T-helper 2 cell (primary cell): ENCODE measurements at regions not wholly inside any gene's neighbourhood (a gene's known extent, or its start where the extent isn't known, plus 50 kb on each side); places are given as distances from the start of the nearest gene placed in this dataset.

Experiments used
- DNase-seq, 5 experiments: peaks; one replicate each; pipeline versions ENCODE4 v3.0.0 to v3.0.0-alpha.2; 2012 to 2022

DNA sequence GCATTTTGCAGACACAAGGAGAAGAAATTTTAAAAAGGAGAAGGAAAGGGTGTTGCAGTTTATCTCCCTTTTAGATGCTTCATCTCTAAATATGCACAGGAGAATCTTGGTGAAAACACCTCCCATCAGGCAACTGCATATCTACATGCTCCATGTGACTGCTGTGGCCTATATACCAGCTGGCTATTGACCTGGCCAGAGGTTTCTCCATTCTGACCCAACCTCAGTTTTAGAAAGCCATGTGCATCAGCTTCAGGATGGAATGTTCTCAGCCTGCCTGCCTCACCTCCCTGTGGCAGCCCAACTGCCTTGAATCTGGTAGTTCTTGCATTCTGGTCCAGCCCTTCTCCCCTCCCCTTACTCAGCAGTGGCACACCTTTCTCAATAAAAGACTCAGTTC lies 1958.8 kb upstream of the CELF4 start:
- DNase-seq = no peak

DNA sequence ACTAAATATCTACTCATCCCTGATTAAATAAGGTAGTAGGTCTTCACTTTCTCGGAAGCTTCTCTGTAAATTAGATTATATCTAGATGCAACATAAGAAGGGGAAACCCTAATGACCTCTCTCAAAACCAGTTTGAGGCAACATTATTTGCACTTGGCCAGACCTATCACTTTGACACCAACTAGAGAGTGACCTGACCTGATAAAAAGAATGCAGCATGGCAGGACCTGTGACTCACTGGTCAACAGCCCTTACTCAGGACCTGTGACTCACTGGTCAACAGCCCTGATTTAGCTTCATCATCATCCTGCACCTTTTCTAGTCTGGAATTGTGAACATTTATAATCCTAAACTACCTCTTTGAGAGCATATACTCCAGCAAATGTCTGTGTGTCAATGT lies 1957.7 kb upstream of the CELF4 start:
- no peak for DNase-seq

DNA sequence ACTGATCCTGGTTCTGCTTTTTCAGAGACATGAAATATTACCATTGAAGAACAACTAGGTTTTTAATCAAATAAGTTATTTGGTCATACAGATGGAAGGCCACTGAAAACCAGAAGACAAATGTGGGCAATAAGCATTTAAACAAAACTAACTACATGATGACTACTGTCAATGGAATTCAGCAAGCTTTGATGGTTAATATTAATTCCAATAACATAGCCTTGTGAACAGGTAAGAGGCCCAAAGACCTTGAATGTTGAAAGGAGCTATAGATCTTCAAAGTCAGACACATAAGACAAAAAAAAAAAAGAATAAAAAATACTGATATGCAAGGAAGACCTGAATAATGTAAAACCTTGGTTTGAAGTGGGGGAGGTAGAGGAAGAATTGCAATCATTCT lies 1955.6 kb upstream of the CELF4 start:
- DNase-seq = no peak

DNA sequence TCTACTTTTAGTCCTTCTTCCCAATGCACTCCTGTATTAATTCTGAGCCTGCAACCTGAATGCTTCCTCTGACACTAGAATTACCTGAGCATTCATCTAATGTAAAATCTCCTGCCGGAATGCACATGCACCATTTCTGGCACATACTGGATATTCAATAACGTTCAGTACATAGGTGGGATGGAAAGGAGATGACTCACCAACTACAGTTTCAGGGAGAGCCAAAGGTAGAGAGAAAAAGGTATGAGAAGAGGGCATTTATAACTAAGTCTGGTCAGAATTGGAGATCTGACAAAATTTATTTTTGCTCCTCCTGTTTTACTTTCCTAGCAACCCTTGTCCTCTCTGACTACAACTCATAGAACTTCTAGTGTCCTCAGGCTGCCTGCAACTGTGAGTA lies 1954.1 kb upstream of the CELF4 start:
- no peak for DNase-seq

DNA sequence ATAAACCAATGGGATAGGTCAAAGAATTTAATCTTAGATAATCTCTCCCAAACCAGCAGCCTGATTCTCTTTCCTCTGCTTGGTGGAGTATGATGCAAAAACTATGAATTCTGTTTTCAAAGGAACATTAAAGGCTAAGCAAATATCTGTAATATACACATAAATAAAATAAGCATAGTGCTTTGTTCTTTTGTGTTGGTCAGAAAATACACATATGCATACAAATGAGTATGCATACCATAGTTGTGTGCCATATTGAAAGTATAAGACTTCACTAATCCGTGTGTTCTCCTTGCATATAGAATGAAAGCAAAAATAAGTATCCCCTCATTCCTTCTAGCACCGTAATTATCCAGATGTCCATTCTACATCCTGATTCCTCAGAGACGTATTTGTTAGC lies 1949.7 kb upstream of the CELF4 start:
- no peak for DNase-seq

DNA sequence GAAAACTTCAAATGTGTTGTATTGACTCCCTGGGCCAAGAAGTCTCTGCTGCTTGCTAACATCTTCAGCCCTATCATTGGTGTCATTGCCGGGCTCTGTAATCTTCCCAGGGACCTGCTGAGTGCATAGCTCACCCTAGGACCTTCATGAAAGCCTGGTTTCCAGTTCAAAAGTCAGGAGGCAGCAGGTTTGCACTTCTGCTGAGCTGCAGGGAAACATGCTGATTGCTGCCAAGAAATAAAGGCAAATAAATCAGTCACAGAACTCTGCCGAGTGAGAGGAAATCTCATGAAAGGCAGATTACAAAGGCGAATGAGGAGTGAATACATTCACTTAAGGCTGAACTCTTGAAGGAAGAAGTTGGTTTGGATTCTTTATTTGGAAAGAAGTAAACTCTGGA lies 1947.6 kb upstream of the CELF4 start:
- DNase-seq = no peak

DNA sequence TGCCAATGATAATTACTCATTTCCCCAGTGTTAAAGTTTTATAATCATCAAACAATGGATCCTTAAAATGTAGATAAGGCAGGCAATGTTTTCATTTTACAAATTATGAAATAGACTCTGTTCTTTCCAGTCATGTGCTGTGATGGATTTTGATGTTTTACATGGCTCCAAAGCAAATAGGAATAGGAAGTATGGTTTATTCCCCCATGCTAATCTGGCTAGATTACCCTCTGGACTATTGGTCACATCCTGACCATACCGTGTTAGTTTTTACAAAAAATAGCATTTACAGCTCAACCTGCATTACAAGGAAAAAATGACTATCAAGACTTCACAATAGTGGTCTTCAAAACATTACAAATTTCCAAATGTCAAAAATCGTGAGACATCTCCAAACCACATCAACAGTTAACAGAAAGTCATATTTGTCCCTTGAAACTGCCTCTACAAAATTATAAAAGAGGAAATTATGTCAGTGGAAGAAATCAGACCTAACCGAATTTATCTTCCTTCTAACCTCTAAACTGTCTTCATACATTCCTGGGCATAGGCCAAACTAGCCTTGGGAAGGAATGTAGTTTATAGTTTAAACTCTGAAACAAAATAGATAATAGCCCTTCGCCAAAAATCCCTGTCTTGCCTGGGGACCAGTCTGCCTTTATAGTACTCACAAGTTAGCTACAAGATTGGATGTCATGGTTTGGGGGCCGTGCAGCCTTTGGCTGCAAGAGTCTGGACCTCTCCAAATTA lies 1941.2 kb upstream of the CELF4 start:
- DNase-seq = no peak

DNA sequence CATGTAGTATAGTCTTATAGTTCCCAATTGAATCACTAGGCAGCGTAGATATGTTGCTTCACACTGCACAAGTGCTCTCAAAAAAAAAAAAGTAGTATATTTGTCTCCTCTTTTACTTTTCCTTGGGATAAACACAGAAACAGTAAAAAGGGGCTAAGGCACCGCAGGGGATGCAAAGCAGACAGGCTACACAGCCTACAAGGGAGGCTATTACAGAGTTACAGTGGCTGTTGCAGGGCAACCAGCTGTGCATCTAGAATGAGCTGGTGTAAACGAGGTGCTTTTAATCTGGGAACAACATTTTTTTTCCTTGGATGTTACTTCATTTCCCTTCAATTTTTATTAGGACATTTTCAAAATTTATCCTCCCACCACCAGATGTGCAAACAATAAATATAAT lies 1934.7 kb upstream of the CELF4 start:
- no peak for DNase-seq

DNA sequence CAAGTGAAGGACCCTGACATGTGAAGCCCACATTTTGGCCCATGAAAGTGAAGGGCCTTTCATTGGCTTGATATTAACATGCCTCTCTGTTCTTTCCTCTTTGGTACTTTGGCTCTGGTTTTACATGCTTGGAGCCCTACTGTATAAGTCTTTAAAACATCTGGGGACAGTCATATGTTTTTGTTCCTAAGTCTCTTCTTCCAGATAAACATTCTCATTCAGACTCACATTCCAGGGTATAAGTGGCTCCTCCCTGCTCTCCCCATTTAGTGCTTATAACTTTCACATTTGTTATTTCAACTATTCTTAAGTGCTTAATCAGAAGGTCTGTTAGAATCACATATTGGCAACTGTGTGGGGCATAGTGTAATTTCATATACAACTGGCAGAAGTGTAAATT lies 1932.2 kb upstream of the CELF4 start:
- DNase-seq = no peak

DNA sequence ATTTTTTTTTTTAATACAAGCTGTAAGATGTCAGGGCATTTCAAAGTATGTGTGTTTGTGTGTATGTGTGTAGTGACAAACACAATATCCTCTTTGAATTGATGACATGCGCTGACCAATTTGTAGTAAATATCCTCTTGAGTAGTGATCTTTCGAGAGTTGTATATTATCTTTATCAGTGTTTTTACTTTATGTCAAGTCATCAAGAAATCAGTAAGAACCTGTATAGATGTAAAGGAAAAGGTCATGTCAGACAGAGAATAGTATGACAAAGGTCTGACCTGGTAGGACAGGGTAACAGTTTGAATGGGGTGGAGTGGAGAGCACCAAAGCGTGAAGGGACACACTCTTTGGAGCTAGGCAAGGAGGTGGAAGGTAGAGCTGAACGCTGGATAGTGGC lies 1931.4 kb upstream of the CELF4 start:
- DNase-seq = no peak

DNA sequence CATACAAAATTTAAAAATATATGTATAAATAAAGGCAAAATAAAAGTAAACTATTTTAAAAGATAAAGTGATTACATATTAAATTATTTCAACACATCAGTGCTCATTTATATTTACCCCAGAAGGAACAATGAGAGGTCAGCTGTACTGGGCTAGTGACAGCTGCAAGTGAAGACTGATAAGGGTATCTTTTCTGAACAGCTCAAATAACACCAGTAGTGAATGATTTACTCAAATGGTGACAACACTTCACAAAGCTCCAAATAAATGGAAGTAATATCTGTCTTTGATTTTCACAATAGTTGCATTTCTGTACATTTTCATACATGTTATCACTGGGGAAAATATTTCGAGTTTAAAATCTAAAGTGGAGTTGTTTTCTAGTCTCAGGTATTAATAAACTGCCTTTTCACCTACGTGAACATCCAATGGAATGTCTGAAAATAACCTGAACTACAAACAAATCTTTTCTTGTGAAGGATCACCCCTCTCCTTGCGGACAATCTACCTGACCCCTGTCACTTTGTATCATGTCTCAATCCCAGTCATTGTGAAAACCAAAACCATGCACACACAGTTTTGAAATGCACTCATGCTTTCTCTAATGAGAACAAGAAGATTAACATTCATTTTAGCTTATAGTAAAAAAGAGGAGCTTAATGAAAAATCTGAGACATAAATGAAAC lies 1928.8 kb upstream of the CELF4 start:
- DNase-seq = peak in 1 of 5 experiments; percentile 0

DNA sequence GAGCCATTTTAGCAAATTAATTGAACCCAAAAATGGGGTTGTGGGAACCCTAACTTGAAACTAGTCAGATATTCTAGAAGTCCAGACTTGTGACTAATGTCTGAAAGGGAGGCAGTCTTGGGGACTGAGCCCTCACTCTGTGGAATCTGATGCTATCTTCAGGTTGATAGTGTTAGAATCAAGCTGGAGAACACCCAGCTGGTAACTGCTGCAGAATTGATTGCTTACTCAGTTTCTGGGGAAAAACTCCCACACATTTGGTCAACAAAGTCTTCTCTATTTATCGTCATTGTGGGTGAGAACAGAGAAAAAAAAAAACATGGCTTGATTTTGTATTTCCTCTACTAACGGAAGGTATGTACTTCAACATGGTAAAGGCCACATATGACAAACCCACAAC lies 1925.8 kb upstream of the CELF4 start:
- peak in 1 of 5 experiments; percentile 2 for DNase-seq

DNA sequence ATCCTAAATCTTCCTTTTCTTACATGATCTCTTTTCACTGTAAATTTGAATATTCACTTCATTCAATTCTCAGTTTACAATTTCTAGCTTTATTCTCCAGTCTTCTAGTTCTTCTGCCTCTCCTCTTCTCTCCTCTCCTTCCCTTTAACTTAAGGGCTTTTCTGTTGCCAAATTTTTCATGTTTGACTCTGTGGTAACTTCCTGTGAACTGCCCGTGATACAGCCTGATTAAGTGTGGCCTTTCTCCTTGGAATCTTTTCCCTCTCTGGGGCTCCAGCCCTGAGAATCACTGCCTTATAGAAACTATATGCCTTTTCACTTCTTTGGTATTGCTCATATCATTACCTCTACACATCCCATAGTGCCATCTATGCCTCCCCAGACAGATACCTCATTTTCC lies 1923.8 kb upstream of the CELF4 start:
- no peak for DNase-seq

DNA sequence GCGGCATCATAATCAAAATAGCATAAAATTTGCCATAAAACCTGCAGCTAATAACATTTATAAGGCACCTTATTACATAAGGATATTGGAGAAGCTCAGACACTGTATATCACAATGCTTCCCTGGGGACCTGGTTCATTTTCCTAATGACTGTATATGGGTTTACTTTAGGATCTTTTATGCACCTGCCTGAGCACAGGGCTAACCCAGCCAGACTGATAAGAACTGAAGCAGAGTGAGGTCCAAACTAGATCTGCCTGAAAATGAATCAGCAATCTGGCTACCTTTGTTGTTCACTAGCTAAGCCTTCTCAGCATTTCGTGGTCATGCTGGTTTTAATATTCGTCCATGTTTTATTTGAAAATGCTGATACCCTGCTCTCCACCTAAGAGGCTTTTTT lies 1922.3 kb upstream of the CELF4 start:
- no peak for DNase-seq

DNA sequence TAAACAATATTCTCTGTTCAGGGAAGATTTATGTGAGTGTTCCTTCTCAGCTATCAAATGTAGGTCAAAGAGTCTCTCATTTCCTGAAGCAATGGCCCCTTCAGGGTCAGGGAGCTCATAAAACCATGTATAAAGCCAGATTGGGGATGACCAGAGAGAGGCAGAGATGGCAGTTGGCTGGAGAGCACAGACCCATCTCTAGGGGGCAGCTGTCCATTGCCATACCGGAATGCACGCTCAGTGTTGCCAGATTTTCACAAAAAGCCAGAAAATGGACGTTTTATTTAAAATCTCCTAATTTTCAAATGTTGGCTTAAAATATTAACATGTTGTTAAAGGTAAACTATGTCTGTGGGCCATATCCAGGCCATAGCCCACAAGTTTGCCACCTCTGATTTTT lies 1920.7 kb upstream of the CELF4 start:
- DNase-seq = no peak

DNA sequence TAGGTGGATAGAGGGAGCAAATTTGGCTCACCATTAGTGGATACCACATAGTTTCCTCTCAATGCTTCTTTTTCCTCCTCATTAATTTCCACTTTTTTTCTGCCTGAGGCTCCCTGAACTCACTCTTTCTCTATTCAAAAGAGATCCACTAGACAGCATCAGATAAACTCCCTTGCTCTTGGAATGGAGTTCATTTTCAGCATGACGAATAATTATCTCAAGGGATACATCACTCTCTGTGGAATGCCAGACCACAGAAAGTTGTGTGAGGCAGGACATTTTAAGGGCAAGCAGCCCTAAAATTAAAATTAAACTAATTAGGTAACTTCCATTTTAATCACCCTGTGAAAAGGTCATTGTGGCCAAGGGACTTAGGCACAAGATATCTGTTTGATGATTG lies 1920.1 kb upstream of the CELF4 start:
- no peak for DNase-seq

DNA sequence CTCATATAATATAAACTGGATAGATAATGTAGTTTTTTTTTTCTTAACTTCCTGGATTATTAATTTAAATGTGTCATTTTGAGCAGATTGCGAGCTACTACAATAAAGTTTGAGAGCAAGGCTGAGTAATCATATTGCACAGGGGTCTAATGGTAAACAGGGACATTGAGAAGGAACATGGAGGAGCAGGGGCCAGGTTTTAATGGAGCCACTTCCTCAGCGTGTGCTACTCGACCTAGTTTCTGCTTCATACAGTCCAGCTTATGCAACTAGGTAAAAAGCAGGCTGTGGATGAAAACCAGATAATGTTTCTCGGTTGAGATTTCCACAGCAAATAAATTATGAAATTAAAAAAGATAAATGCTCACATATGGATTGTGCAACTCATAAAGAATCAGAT lies 1915.7 kb upstream of the CELF4 start:
- no peak for DNase-seq

DNA sequence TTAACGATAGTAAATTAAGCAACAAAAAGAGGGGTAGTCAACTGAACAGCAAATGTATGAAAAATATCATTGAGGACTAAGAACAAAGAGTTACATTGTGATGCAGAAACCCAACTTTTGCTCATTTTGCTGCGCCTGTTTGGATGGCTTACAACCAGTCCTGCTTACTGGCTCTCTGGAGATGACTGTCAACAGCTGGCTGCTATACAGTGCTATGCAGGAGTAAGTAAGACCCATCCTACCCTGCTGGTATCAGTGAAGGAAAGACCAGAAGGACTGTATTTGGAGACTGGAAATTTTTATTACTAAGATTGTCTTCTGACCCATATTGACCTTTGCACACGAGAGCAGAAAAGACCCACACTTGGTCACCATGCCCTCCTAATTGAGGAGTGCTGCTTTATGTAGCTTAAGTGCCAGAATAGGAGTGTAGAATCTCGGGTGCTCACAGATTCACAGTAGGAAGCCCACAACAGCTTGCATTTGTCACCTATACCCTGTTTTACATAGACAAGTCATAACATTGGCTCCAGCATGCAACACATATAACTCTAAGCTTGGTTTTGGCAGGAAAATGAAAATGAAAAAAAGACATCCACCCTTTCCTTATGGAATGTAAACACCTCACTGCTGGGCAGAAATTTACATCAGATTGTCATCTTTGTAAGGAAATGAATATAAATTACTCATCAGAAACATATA lies 1915.0 kb upstream of the CELF4 start:
- DNase-seq = no peak

DNA sequence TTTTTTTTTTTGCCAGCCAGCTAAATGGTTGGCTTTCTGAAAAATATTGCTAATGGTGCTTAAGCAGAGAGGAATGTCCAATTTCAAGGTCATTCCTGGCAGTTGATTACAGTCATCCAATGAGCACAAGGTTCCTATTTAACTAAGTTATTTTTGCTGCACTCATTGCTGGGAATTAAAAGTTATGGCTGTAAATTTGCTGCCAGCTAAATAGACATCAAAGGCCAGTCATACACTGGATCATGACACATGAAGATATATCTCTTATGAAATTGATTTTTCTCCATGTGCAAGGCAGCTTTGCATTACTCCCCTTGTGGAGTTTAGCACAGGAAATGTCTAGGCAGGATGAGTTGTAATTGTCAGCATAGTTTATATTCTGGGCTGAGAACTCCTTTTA lies 1898.4 kb upstream of the CELF4 start:
- DNase-seq = no peak

DNA sequence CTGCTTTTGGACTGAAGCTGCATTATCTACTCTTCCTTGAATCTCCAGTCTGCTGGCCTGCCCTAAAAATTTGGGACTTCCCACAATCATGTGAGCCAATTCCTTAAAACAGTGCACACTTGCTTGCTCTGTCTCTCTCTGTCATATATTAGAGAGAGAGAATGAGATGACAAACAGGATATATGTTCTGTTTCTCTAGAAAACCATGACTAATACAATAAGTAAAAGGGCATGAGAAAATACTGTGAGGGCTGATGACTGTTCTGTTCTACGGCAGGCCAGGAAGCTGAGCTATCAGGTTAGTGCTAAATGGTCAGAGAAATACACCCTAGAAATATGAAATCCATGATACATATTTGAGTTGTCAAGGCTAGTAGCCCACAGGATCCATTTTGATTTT lies 1896.8 kb upstream of the CELF4 start:
- DNase-seq = peak in 1 of 5 experiments; percentile 46

DNA sequence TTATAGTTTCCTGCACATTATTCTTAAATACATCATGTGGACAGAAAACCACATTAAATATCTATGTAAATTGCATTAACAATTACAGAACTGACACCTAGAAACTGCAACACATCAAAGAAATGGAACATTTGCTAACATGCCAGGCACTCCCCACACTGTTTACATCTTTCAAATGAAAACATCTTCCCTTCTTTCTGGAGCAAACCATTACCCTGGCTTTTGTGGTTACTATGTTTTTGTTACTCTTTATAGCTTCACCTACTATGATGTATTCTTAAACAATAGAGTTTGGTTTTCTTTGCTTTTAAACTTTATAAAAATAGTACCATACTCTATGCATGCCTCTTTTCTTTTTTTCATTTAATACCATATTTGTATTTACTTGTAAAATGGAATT lies 1894.5 kb upstream of the CELF4 start:
- DNase-seq = no peak

DNA sequence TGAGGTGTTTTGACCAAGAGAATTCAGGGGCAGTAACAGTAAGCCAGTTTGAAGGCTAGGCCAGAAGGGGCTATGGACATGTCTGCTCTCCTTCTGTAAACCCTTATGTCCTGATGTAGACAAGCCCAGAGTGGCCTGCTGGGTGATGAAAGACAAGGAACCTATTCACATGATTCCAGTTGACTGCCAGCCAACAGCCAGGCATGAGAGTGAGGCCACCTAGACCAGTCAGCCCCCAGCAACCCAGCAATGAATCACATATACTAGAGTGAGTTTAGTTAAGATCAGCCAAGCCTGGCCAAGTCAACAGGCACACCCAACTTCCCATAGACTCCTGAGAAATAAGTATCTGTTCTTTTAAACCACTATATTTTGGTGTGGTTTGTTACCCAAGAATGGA lies 1889.7 kb upstream of the CELF4 start:
- DNase-seq = no peak

DNA sequence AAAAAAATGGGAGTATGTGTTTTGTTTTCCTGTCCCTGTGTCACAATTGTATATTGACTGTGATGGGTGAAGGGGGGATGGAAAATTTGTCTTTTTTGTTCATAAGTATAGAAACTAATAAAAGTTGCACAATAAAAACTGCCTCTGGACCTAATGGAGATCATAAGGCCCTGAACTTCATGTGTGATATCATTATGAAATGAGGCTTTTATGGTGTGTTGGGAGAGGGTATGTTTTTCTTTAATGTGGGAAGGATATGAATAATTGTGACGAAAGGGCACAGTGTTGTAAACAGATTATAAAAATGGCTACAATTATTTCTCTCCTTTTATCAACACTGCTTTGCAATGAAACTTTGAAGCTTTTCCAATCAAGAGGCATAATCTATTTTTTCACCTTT lies 1889.3 kb upstream of the CELF4 start:
- no peak for DNase-seq

DNA sequence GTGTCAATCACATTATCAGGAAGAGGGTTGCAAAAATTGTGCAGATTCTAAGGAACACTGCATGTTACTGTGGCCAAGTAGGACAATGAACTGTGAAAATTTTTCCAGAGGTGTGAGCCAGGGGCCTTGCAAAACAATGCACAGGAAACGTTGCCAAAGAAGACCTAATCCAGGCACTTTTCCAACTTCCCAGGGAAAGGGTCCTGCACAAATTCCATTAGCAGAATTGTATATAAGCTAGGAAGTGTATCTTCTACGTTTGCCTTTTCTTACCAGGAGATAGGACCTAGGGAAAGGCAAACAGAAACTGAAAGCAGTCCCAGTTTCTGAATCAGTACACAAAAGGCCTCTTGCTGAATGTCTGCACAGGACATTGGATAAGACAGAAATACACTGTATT lies 1888.3 kb upstream of the CELF4 start:
- DNase-seq = no peak
